A549 (cell line): ENCODE measurements at regions not wholly inside any gene's neighbourhood (a gene's known extent, or its start where the extent isn't known, plus 50 kb on each side); places are given as distances from the start of the nearest gene placed in this dataset.

ENCODE experiments used
- ATAC-seq, 2 experiments: fragments of 200-7000 bp in 1 of 2; fragments of >200 bp in 1 of 2; cut with Nextera tagmentation in 1 of 2; cut with Tn5 transposase in 1 of 2; 3 replicates each; pipeline versions ENCODE4 v1.8.0 to v1.9.1; 2018 to 2020; ENCODE audit warnings: mild to moderate bottlenecking in 1 of 2, moderate library complexity in 1 of 2
- CTCF ChIA-PET: fragments of 300-600 bp; sonication (Branson Sonifier 250); formaldehyde crosslinking; extraction: SDS; loops from one replicate; lab custom pipeline; 2021; ENCODE audit warnings: antibody characterized with exemption, inconsistent platforms; lab: Yijun Ruan, JAX
- POLR2A ChIA-PET: fragments of 350-600 bp; formaldehyde crosslinking; extraction: SDS; loops from one replicate; lab custom pipeline; 2021; ENCODE audit warnings: antibody characterized with exemption, inconsistent platforms; lab: Yijun Ruan, JAX
- DNase-seq, 2 experiments: peaks; one replicate each; pipeline versions ENCODE4 v3.0.0 to v3.0.0-alpha.2; 2011 to 2016; ENCODE audit warnings: low read depth in 1 of 2, low spot score in 1 of 2
- FAIRE-seq: peaks from 2 replicates; lab custom pipeline; 2011; peaks lifted over from hg19 to GRCh38; lab: Jason Lieb, UNC
- H3K27ac ChIP-seq, 2 experiments: fragments of >200 bp; sonication (Bioruptor Twin); formaldehyde crosslinking; 3 replicates each; pipeline ENCODE4 v1.5.1; 2016 to 2017
- H3K4me1 ChIP-seq: fragments of >200 bp; sonication (Bioruptor Twin); formaldehyde crosslinking; 3 replicates; pipeline ENCODE4 v1.6.1; 2016
- H3K4me2 ChIP-seq: fragments of >200 bp; sonication (Bioruptor Twin); formaldehyde crosslinking; 3 replicates; pipeline ENCODE4 v1.6.1; 2016
- H3K4me3 ChIP-seq: fragments of >200 bp; sonication (Bioruptor Twin); formaldehyde crosslinking; 3 replicates; pipeline ENCODE4 v1.5.1; 2016
- H3K9me3 ChIP-seq: fragments of >200 bp; sonication (Bioruptor Twin); formaldehyde crosslinking; 3 replicates; pipeline ENCODE4 v1.6.1; 2016
- ATOH8 ChIP-seq: fragments of 250-450 bp; sonication (Bioruptor Pico); IDR thresholded peaks from 2 replicates; pipeline ENCODE4 v1.5.0; 2020; ENCODE audit warnings: low read depth, mild to moderate bottlenecking, moderate library complexity
- BHLHE40 ChIP-seq: IDR thresholded peaks from 2 replicates; pipeline ENCODE4 v1.6.1; 2012; ENCODE audit warnings: low read depth, low read length, inconsistent platforms
- CEBPB ChIP-seq, 2 experiments: fragments of >200 bp in 1 of 2; sonication (Bioruptor Twin) in 1 of 2; formaldehyde crosslinking in 1 of 2; IDR thresholded peaks; 2 replicates each; pipeline ENCODE4 v1.6.1; 2012 to 2016
- EHMT2 ChIP-seq: fragments of 200-600 bp; sonication (generic); IDR thresholded peaks from 2 replicates; pipeline ENCODE4 v1.6.1; 2016; ENCODE audit warnings: antibody characterized with exemption, low read depth, mild to moderate bottlenecking, moderate library complexity
- FOSB ChIP-seq: fragments of 250-450 bp; sonication (Bioruptor Pico); IDR thresholded peaks from 2 replicates; pipeline ENCODE4 v1.5.0; 2020; ENCODE audit warnings: mild to moderate bottlenecking, moderate library complexity
- FOXS1 ChIP-seq: fragments of 250-450 bp; sonication (Bioruptor Pico); IDR thresholded peaks from 2 replicates; pipeline ENCODE4 v1.5.0; 2020; ENCODE audit warnings: mild to moderate bottlenecking, moderate library complexity
- HMGXB4 ChIP-seq: fragments of 250-450 bp; sonication (Bioruptor Pico); IDR thresholded peaks from 2 replicates; pipeline ENCODE4 v1.5.0; 2021; ENCODE audit warnings: mild to moderate bottlenecking, moderate library complexity, borderline replicate concordance
- HOXB13 ChIP-seq: fragments of 250-450 bp; sonication (Bioruptor Pico); IDR thresholded peaks from 2 replicates; pipeline ENCODE4 v1.5.0; 2020; ENCODE audit warnings: low read depth, mild to moderate bottlenecking, moderate library complexity
- MAFK ChIP-seq: fragments of 450-650 bp; IDR thresholded peaks from 2 replicates; pipeline ENCODE4 v1.6.1; 2014; ENCODE audit not compliant: partially characterized antibody
- MAZ ChIP-seq: fragments of 150-350 bp; IDR thresholded peaks from 2 replicates; pipeline ENCODE4 v1.6.1; 2014; ENCODE audit warnings: antibody characterized with exemption, low read depth, low read length, borderline replicate concordance
- NFE2L2 ChIP-seq: fragments of 150-350 bp; conservative IDR thresholded peaks from 2 replicates; pipeline ENCODE4 v1.6.1; 2014; ENCODE audit warnings: low read length
- NR3C1 ChIP-seq: fragments of >200 bp; sonication (Bioruptor Twin); formaldehyde crosslinking; IDR thresholded peaks from 3 replicates; pipeline ENCODE4 v1.6.1; 2017
- RAD21 ChIP-seq, 2 experiments: fragments of >200 bp in 1 of 2; sonication (Bioruptor Twin) in 1 of 2; formaldehyde crosslinking in 1 of 2; IDR thresholded peaks in 1 of 2; conservative IDR thresholded peaks in 1 of 2; 2 replicates in 1 of 2; 3 replicates in 1 of 2; pipeline ENCODE4 v1.6.1; 2012 to 2018; ENCODE audit warnings: inconsistent platforms in 1 of 2
- RFX5 ChIP-seq: fragments of 450-650 bp; IDR thresholded peaks from 2 replicates; pipeline ENCODE4 v1.7.1; 2014; ENCODE audit warnings: antibody characterized with exemption, mild to moderate bottlenecking, moderate library complexity
- SMC3 ChIP-seq: fragments of >200 bp; sonication (Bioruptor Twin); formaldehyde crosslinking; IDR thresholded peaks from 3 replicates; pipeline ENCODE4 v1.6.1; 2018; ENCODE audit warnings: inconsistent platforms
- ZNF302 ChIP-seq: fragments of 250-450 bp; sonication (Bioruptor Pico); IDR thresholded peaks from 2 replicates; pipeline ENCODE4 v1.9.0; 2021; ENCODE audit warnings: inconsistent platforms, mild to moderate bottlenecking, moderate library complexity
- WGBS: methylation state at CpG from one replicate; pipeline ENCODE4 v1.1.6; 2017; ENCODE audit errors: missing lambda C conversion rate; 5-methylcytosine and 5-hydroxymethylcytosine counted together
- TF ChIP-seq, protein P1 (sequence below): IDR thresholded peaks from 2 replicates; pipeline ENCODE4 v1.6.1; 2012; ENCODE audit warnings: low read depth, borderline replicate concordance
- TF ChIP-seq, protein P2 (sequence below): fragments of >200 bp; sonication (Bioruptor Twin); formaldehyde crosslinking; IDR thresholded peaks from 2 replicates; pipeline ENCODE4 v1.6.1; 2016
- TF ChIP-seq, protein P3 (sequence below): fragments of >200 bp; sonication (Bioruptor Twin); formaldehyde crosslinking; IDR thresholded peaks from 3 replicates; pipeline ENCODE4 v1.6.1; 2016

DNA sequence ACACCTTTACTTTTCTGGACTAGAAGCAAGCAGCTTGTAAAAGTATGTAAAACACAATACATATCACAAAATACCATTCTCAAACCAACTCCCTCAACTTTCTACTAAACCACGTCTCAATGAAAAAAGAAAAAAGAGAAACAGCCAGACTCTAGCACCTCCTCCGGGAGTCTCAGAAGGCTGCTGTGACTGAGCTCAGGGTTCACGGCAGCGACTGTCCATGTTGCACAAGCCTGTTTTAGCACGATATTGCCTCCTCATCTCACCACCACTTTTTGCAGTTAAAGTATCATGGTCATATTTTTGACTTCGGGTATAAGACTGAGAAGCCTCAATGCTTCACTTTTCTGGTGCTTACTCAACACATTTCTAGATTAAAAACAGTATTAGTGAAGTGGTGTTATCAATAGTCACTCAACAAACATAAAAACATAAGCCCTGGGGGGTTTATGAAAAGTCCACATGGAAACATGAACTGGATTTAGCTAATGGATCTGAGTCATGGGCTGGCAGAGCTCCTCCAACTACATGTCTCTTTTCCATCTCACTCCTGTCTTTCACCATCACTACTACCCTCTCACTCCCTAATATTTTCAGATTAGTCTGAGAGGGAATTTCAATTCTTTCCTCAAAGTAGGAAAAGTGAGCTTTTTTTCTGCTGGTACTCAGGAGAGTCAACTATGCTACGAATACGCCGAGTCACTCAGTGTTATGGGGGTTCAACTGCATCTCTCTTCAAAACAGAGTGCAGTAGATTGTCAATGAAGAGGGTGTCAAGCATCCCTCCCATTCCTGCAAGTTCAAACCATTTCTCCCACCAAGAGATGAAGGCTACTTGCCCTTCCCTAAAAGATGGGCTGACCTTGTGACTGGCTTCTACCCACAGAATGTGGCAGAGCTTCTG, 113.7 kb downstream of the OSR1 start:
- FAIRE-seq (no peak), ATAC-seq (no peak), DNase-seq (no peak)
- Histone ChIP-seq H3K27ac (peak overlapping the region in 1 of 2 experiments; percentile 19; a peak in 1 of 6 replicates), H3K9me3 (no peaks in the 10 kb centered on the region), H3K4me2 (no peak overlapping the region; the same call in 2 of the 3 replicates), H3K4me3 (no peak overlapping the region), H3K4me1 (peaks cover 3% of the 10 kb centered on the region; the same call in 1 of the 3 replicates)
- 83% methylated on average over 9 of the region's 9 CpGs for WGBS
- CTCF ChIA-PET, result interaction anchor here (0.7 to 1.2 kb wide), 5 partner anchors 9 to 618 kb away, joined by 3 to 4 read pairs (median 3); no protein-coding TSS in a partner anchor
- POLR2A ChIA-PET, result no interaction called here
- TF ChIP-seq SMC3 (no peak), HOXB13 (CRISPR knock-in tag) (no peak), MAFK (peak; percentile 39), NR3C1 (no peak), ATOH8 (CRISPR knock-in tag) (no peak), HMGXB4 (CRISPR knock-in tag) (no peak), BHLHE40 (no peak), MAZ (no peak), NFE2L2 (peak; percentile 59; the same call in 1 of the 2 replicates), RAD21 (conservative IDR thresholded peaks at IDR 0.05 in 1 of 2, IDR thresholded peaks at IDR 0.05 in 1 of 2) (no peak), RFX5 (no peak), EHMT2 (no peak), FOSB (no peak), FOXS1 (CRISPR knock-in tag) (no peak)
- TF ChIP-seq, protein P1, sequence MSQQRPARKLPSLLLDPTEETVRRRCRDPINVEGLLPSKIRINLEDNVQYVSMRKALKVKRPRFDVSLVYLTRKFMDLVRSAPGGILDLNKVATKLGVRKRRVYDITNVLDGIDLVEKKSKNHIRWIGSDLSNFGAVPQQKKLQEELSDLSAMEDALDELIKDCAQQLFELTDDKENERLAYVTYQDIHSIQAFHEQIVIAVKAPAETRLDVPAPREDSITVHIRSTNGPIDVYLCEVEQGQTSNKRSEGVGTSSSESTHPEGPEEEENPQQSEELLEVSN, result no peak
- TF ChIP-seq, protein P2, sequence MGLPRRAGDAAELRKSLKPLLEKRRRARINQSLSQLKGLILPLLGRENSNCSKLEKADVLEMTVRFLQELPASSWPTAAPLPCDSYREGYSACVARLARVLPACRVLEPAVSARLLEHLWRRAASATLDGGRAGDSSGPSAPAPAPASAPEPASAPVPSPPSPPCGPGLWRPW, result no peak
- TF ChIP-seq, protein P3, sequence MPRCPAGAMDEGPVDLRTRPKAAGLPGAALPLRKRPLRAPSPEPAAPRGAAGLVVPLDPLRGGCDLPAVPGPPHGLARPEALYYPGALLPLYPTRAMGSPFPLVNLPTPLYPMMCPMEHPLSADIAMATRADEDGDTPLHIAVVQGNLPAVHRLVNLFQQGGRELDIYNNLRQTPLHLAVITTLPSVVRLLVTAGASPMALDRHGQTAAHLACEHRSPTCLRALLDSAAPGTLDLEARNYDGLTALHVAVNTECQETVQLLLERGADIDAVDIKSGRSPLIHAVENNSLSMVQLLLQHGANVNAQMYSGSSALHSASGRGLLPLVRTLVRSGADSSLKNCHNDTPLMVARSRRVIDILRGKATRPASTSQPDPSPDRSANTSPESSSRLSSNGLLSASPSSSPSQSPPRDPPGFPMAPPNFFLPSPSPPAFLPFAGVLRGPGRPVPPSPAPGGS, result no peak

- DNase-seq (no peak), FAIRE-seq (no peak), ATAC-seq (no peak)
- Histone ChIP-seq H3K9me3 (no peaks in the 10 kb centered on the region), H3K4me1 (peaks cover 11% of the 10 kb centered on the region; the same call in 2 of the 3 replicates), H3K27ac (no peak overlapping the region), H3K4me3 (no peak overlapping the region), H3K4me2 (no peak overlapping the region)
- 86% methylated on average over 8 of the region's 8 CpGs for WGBS
- TF ChIP-seq CEBPB (IDR thresholded peaks at IDR 0.05), result no peak
- no peak for TF ChIP-seq ZNF302 (CRISPR knock-in tag)
- POLR2A ChIA-PET, result no interaction called here
- CTCF ChIA-PET, result interaction anchor here (0.6 to 0.8 kb wide), 2 partner anchors 13 to 25 kb away, joined by 3 read pairs; no protein-coding TSS in a partner anchor
Measured at GRCh38 chr2:19238440-19239060, 119.9 kb downstream of the OSR1 start.
